Mammary epithelial cell (primary cell): ENCODE measurements at regions not wholly inside any gene's neighbourhood (a gene's known extent, or its start where the extent isn't known, plus 50 kb on each side); places are given as distances from the start of the nearest gene placed in this dataset.

Experiments
- EZH2 ChIP-seq: IDR thresholded peaks from 2 replicates; pipeline ENCODE4 v1.6.1; 2012; ENCODE audit warnings: low read length, inconsistent platforms, borderline replicate concordance
- TF ChIP-seq, protein P1 (sequence below), 2 donors: IDR thresholded peaks in 1 of 2; conservative IDR thresholded peaks in 1 of 2; 2 replicates each; pipeline ENCODE4 v1.5.1; 2011 to 2012; ENCODE audit warnings: inconsistent platforms in 2 of 2, low read length in 2 of 2, mild to moderate bottlenecking in 2 of 2, control low read depth in 1 of 2, low read depth in 1 of 2; ENCODE audit not compliant: insufficient read depth in 1 of 2; ENCODE audit errors: extremely low read depth in 1 of 2

DNA sequence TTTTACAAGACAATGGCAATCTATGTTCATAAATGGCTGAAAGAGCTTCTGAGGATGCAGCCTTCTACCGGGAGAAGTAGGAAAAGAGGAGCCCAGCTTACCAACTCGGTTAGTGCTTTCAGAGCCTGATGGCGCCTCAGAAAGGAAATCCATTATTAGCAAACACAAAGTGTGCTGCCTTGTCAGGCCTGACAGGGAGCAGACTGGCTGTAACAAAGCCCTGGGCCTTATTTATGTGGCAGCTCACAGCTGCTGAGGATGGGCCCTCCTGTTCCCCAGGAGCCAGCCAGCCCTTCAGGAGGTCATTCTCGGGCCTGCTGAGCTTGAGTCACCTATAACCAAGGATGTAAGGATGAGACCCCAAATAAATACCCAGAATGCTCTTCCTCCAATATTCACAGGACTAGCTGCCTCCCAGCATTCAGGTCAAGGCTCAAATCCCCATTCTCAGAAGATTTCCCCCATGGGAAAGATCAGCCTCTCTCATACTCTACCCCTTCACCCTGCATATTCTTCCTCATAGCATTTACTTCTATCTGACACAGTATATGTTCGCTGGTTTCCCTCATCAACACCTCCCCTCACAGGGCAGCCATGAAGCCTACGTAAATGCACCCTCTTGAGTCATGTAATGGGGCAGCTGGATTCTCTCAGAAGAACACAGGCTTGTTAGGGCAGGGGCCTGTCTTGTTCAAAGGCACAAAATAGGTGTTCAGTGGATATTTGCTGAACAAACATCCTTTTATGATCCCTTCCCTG lies 227.0 kb upstream of the RASGEF1B start:
- TF ChIP-seq, protein P1, sequence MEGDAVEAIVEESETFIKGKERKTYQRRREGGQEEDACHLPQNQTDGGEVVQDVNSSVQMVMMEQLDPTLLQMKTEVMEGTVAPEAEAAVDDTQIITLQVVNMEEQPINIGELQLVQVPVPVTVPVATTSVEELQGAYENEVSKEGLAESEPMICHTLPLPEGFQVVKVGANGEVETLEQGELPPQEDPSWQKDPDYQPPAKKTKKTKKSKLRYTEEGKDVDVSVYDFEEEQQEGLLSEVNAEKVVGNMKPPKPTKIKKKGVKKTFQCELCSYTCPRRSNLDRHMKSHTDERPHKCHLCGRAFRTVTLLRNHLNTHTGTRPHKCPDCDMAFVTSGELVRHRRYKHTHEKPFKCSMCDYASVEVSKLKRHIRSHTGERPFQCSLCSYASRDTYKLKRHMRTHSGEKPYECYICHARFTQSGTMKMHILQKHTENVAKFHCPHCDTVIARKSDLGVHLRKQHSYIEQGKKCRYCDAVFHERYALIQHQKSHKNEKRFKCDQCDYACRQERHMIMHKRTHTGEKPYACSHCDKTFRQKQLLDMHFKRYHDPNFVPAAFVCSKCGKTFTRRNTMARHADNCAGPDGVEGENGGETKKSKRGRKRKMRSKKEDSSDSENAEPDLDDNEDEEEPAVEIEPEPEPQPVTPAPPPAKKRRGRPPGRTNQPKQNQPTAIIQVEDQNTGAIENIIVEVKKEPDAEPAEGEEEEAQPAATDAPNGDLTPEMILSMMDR (conservative IDR thresholded peaks at IDR 0.05 in 1 of 2, IDR thresholded peaks at IDR 0.05 in 1 of 2; ENCODE audit: extremely low read depth in 1 of 2, insufficient read depth in 1 of 2, low read depth in 1 of 2, low read length in 2 of 2), result no peak
- TF ChIP-seq EZH2, result no peak
